A673 (cell line): ENCODE measurements at regions not wholly inside any gene's neighbourhood (a gene's known extent, or its start where the extent isn't known, plus 50 kb on each side); places are given as distances from the start of the nearest gene placed in this dataset.

Experiments used
- EZH2 ChIP-seq: fragments of 200-600 bp; sonication (generic); IDR thresholded peaks from 2 replicates; pipeline ENCODE4 v1.6.1; 2017; ENCODE audit warnings: borderline replicate concordance, low read depth, mild to moderate bottlenecking, mixed read lengths, antibody characterized with exemption, low read length; ENCODE audit not compliant: poor library complexity, severe bottlenecking
- TF ChIP-seq, protein P1 (sequence below): fragments of 300-800, 200-600 bp; sonication (generic); conservative IDR thresholded peaks from 2 replicates; pipeline ENCODE4 v1.5.1; 2017; ENCODE audit warnings: low read depth, mild to moderate bottlenecking, antibody characterized with exemption, low read length, moderate library complexity, mixed read lengths

DNA sequence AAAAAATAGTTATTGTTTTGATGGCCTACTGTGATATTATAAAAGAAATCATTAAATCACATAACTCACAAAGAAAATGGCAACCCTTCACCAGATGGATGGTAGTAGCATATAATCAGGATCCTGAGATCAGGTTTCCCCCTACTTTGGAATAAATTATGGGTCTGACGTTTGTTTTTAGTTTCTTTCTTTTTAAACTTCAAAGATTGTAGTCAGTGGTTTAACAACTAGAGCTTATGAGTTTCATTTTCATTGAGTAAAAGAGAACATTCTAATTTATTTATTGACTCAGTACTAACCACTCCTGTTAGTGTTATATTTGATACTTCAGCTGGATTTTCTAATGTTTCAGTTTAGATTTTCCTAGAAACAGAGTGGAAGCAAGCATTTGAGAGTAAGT is 218.0 kb upstream of the PCSK5 start:
- TF ChIP-seq, protein P1, sequence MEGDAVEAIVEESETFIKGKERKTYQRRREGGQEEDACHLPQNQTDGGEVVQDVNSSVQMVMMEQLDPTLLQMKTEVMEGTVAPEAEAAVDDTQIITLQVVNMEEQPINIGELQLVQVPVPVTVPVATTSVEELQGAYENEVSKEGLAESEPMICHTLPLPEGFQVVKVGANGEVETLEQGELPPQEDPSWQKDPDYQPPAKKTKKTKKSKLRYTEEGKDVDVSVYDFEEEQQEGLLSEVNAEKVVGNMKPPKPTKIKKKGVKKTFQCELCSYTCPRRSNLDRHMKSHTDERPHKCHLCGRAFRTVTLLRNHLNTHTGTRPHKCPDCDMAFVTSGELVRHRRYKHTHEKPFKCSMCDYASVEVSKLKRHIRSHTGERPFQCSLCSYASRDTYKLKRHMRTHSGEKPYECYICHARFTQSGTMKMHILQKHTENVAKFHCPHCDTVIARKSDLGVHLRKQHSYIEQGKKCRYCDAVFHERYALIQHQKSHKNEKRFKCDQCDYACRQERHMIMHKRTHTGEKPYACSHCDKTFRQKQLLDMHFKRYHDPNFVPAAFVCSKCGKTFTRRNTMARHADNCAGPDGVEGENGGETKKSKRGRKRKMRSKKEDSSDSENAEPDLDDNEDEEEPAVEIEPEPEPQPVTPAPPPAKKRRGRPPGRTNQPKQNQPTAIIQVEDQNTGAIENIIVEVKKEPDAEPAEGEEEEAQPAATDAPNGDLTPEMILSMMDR = no peak
- no peak for TF ChIP-seq EZH2
